H1 (cell line): ENCODE measurements at regions not wholly inside any gene's neighbourhood (a gene's known extent, or its start where the extent isn't known, plus 50 kb on each side); places are given as distances from the start of the nearest gene placed in this dataset.

ENCODE experiments used
- CTCF ChIA-PET: fragments of 300-600 bp; sonication (Branson Sonifier 250); formaldehyde crosslinking; loops from one replicate; lab custom pipeline; 2021; ENCODE audit not compliant: partially characterized antibody; lab: Charles Lee
- POLR2A ChIA-PET: fragments of 300-600 bp; sonication (Branson Sonifier 250); formaldehyde crosslinking; loops from one replicate; lab custom pipeline; 2021; ENCODE audit warnings: inconsistent platforms; ENCODE audit not compliant: partially characterized antibody; lab: Charles Lee
- DNase-seq, 2 experiments: peaks; one replicate each; pipeline versions ENCODE4 v3.0.0 to v3.0.0-alpha.2; 2010 to 2022; ENCODE audit warnings: low spot score in 2 of 2, low read depth in 1 of 2, mixed read lengths in 1 of 2
- FAIRE-seq: peaks from 2 replicates; lab custom pipeline; 2011; peaks lifted over from hg19 to GRCh38; lab: Jason Lieb, UNC
- H2AFZ ChIP-seq: 2 replicates; pipeline ENCODE4 v1.8.1; 2012; ENCODE audit warnings: low read length, inconsistent platforms
- H2AK5ac ChIP-seq: 2 replicates; pipeline ENCODE4 v1.6.1; 2013; ENCODE audit warnings: low read depth, low read length
- H2BK120ac ChIP-seq: replicated peaks from 2 replicates; pipeline ENCODE3; 2013; ENCODE audit warnings: low read depth, low read length, inconsistent platforms
- H2BK12ac ChIP-seq: 2 replicates; pipeline ENCODE4 v1.6.1; 2013; ENCODE audit warnings: low read depth, low read length
- H2BK15ac ChIP-seq: 2 replicates; pipeline ENCODE4 v1.6.1; 2013; ENCODE audit warnings: low read length
- H2BK20ac ChIP-seq: 2 replicates; pipeline ENCODE4 v1.6.1; 2013; ENCODE audit warnings: low read length
- H2BK5ac ChIP-seq: 2 replicates; pipeline ENCODE4 v1.6.1; 2013; ENCODE audit warnings: low read depth, low read length
- H3K14ac ChIP-seq: 2 replicates; pipeline ENCODE4 v1.6.1; 2013; ENCODE audit warnings: inconsistent platforms; ENCODE audit not compliant: insufficient read length
- H3K18ac ChIP-seq: 2 replicates; pipeline ENCODE4 v1.6.1; 2013; ENCODE audit warnings: low read length; ENCODE audit errors: extremely low read depth
- H3K23ac ChIP-seq: 2 replicates; pipeline ENCODE4 v1.6.1; 2013; ENCODE audit warnings: inconsistent platforms; ENCODE audit not compliant: insufficient read length
- H3K23me2 ChIP-seq: 2 replicates; pipeline ENCODE4 v1.6.1; 2013; ENCODE audit warnings: low read depth, low read length
- H3K27ac ChIP-seq: 2 replicates; pipeline ENCODE4 v1.6.1; 2011; ENCODE audit warnings: low read depth, low read length, inconsistent platforms
- H3K27me3 ChIP-seq, 4 experiments: replicated peaks in 1 of 4; 1 replicate in 1 of 4; 2 replicates in 3 of 4; pipeline versions ENCODE4 v1.6.1 to v1.8.1; 2011 to 2013; ENCODE audit warnings: low read length in 3 of 4, mild to moderate bottlenecking in 3 of 4, inconsistent platforms in 2 of 4, mixed read lengths in 2 of 4, moderate library complexity in 1 of 4; ENCODE audit not compliant: control insufficient read depth in 3 of 4, insufficient read depth in 3 of 4; ENCODE audit errors: extremely low read depth in 1 of 4
- H3K36me3 ChIP-seq, 4 experiments: 2 replicates each; pipeline versions ENCODE4 v1.6.1 to v1.8.1; 2011 to 2013; ENCODE audit warnings: mild to moderate bottlenecking in 4 of 4, low read length in 3 of 4, moderate library complexity in 2 of 4, control low read depth in 1 of 4, inconsistent platforms in 1 of 4; ENCODE audit not compliant: insufficient read depth in 4 of 4, control insufficient read depth in 2 of 4
- H3K4ac ChIP-seq: replicated peaks from 2 replicates; pipeline ENCODE3; 2013; ENCODE audit warnings: low read length, low read depth, mixed read lengths, inconsistent platforms; ENCODE audit not compliant: insufficient read length
- H3K4me1 ChIP-seq, 4 experiments: replicated peaks in 1 of 4; 1 replicate in 1 of 4; 2 replicates in 3 of 4; pipeline versions ENCODE4 v1.6.1 to v1.8.1; 2011 to 2013; ENCODE audit warnings: low read length in 3 of 4, inconsistent platforms in 2 of 4, mixed read lengths in 1 of 4; ENCODE audit not compliant: insufficient read depth in 4 of 4, control insufficient read depth in 3 of 4
- H3K4me2 ChIP-seq, 2 experiments: 2 replicates each; pipeline versions ENCODE4 v1.6.1 to v1.8.1; 2011 to 2013; ENCODE audit warnings: low read depth in 2 of 2, low read length in 2 of 2, control low read depth in 1 of 2, inconsistent platforms in 1 of 2, mild to moderate bottlenecking in 1 of 2; ENCODE audit not compliant: insufficient read depth in 1 of 2
- H3K4me3 ChIP-seq, 4 experiments: fragments of 200-600, 300-600 bp in 1 of 4; sonication (generic), shearing (Covaris generic), sonication (Bioruptor Twin) in 1 of 4; 2 replicates each; pipeline versions ENCODE4 v1.5.1 to v1.8.1; 2011 to 2016; ENCODE audit warnings: low read length in 4 of 4, low read depth in 3 of 4, control low read depth in 2 of 4, inconsistent platforms in 2 of 4, mild to moderate bottlenecking in 2 of 4, mixed read lengths in 1 of 4, moderate library complexity in 1 of 4; ENCODE audit not compliant: insufficient read depth in 2 of 4; ENCODE audit errors: extremely low read depth in 1 of 4
- H3K56ac ChIP-seq: replicated peaks from 2 replicates; pipeline ENCODE3; 2013; ENCODE audit warnings: low read depth, mild to moderate bottlenecking, mixed read lengths, low read length, inconsistent platforms; ENCODE audit not compliant: insufficient read length
- H3K79me1 ChIP-seq: 2 replicates; pipeline ENCODE4 v1.6.1; 2013; ENCODE audit warnings: low read depth, low read length, control low read depth
- H3K79me2 ChIP-seq, 2 experiments: 2 replicates each; pipeline versions ENCODE4 v1.6.1 to v1.8.1; 2012 to 2013; ENCODE audit warnings: low read length in 2 of 2, mild to moderate bottlenecking in 2 of 2, inconsistent platforms in 1 of 2; ENCODE audit not compliant: insufficient read depth in 2 of 2, control insufficient read depth in 1 of 2
- H3K9ac ChIP-seq, 4 experiments: replicated peaks in 1 of 4; 1 replicate in 1 of 4; 2 replicates in 3 of 4; pipeline versions ENCODE4 v1.6.1 to v1.8.1; 2011 to 2013; ENCODE audit warnings: low read depth in 3 of 4, low read length in 3 of 4, control low read depth in 2 of 4, mild to moderate bottlenecking in 2 of 4, moderate library complexity in 2 of 4, inconsistent platforms in 1 of 4; ENCODE audit errors: extremely low read depth in 1 of 4
- H3K9me3 ChIP-seq, 2 experiments: 2 replicates each; pipeline versions ENCODE4 v1.6.1 to v1.8.1; 2012 to 2013; ENCODE audit warnings: mild to moderate bottlenecking in 2 of 2, moderate library complexity in 2 of 2, control low read depth in 1 of 2, inconsistent platforms in 1 of 2, low read depth in 1 of 2, low read length in 1 of 2, mixed read lengths in 1 of 2; ENCODE audit not compliant: insufficient read depth in 2 of 2
- H4K20me1 ChIP-seq, 2 experiments: replicated peaks in 1 of 2; 2 replicates each; pipeline versions ENCODE3 to v1.8.1; 2011 to 2013; ENCODE audit warnings: inconsistent platforms in 2 of 2, low read length in 2 of 2, mild to moderate bottlenecking in 1 of 2; ENCODE audit not compliant: insufficient read depth in 2 of 2, control insufficient read depth in 1 of 2
- H4K5ac ChIP-seq: 2 replicates; pipeline ENCODE4 v1.6.1; 2013; ENCODE audit warnings: low read length, low read depth, mixed read lengths, inconsistent platforms; ENCODE audit not compliant: insufficient read length
- H4K8ac ChIP-seq: 2 replicates; pipeline ENCODE4 v1.8.0; 2013; ENCODE audit warnings: mild to moderate bottlenecking, moderate library complexity, low read length, inconsistent platforms; ENCODE audit not compliant: insufficient read depth; ENCODE audit errors: extremely low read depth
- H4K91ac ChIP-seq: replicated peaks from 2 replicates; pipeline ENCODE3; 2013; ENCODE audit warnings: low read length, mixed read lengths, inconsistent platforms; ENCODE audit not compliant: insufficient read length
- BCL11A ChIP-seq, 2 experiments: IDR thresholded peaks; one replicate each; pipeline ENCODE4 v1.6.1; 2011; ENCODE audit warnings: low read depth in 2 of 2, low read length in 2 of 2, mild to moderate bottlenecking in 2 of 2
- BRCA1 ChIP-seq: IDR thresholded peaks from 2 replicates; pipeline ENCODE4 v1.6.1; 2012; ENCODE audit warnings: low read depth, low read length, improper control_type of control experiment
- CREB1 ChIP-seq: IDR thresholded peaks from 2 replicates; pipeline ENCODE4 v1.6.1; 2012; ENCODE audit warnings: inconsistent platforms
- CTBP2 ChIP-seq: IDR thresholded peaks from 2 replicates; pipeline ENCODE4 v1.7.0; 2011; ENCODE audit warnings: borderline replicate concordance, mild to moderate bottlenecking, moderate library complexity, mixed read lengths, low read length; ENCODE audit not compliant: insufficient read depth, insufficient read length
- JUND ChIP-seq: IDR thresholded peaks from 2 replicates; pipeline ENCODE4 v1.6.1; 2011; ENCODE audit warnings: mild to moderate bottlenecking, improper control_type of control experiment, low read length
- MAFK ChIP-seq: IDR thresholded peaks from 2 replicates; pipeline ENCODE4 v1.6.1; 2012; ENCODE audit warnings: low read depth, mild to moderate bottlenecking, improper control_type of control experiment, low read length
- NANOG ChIP-seq: IDR thresholded peaks from 2 replicates; pipeline ENCODE4 v1.6.1; 2011; ENCODE audit warnings: low read length, low read depth, mild to moderate bottlenecking, inconsistent platforms; ENCODE audit not compliant: insufficient read depth, poor library complexity, severe bottlenecking
- POLR2A ChIP-seq, 2 experiments: IDR thresholded peaks; 1 replicate in 1 of 2; 2 replicates in 1 of 2; pipeline ENCODE4 v1.6.1; 2011; ENCODE audit warnings: low read depth in 2 of 2, low read length in 2 of 2, mild to moderate bottlenecking in 2 of 2; ENCODE audit errors: control extremely low read depth in 1 of 2
- SIRT6 ChIP-seq: IDR thresholded peaks from one replicate; pipeline ENCODE4 v1.7.1; 2012; ENCODE audit warnings: low read length, inconsistent platforms
- WGBS, 2 experiments: shearing (Covaris generic) in 1 of 2; methylation state at CpG; one replicate each; pipeline versions ENCODE4 v1.1.6 to v1.1.7; 2013 to 2015; ENCODE audit warnings: low lambda C conversion rate in 2 of 2, mixed read lengths in 2 of 2, inconsistent platforms in 1 of 2, low coverage in 1 of 2, missing lambda C conversion rate in 1 of 2; ENCODE audit not compliant: insufficient replicate concordance in 2 of 2, insufficient coverage in 1 of 2, insufficient read length in 1 of 2; ENCODE audit errors: extremely low coverage in 1 of 2, missing lambda C conversion rate in 1 of 2; 5-methylcytosine and 5-hydroxymethylcytosine counted together
- TF ChIP-seq, protein P1 (sequence below): IDR thresholded peaks from 2 replicates; pipeline ENCODE4 v1.6.1; 2012; ENCODE audit warnings: inconsistent platforms
- TF ChIP-seq, protein P2 (sequence below): IDR thresholded peaks from 2 replicates; pipeline ENCODE4 v1.6.1; 2012; ENCODE audit warnings: low read length, inconsistent platforms
- TF ChIP-seq, protein P3 (sequence below): IDR thresholded peaks from 2 replicates; pipeline ENCODE4 v1.6.1; 2011; ENCODE audit warnings: low read length, improper control_type of control experiment

DNA sequence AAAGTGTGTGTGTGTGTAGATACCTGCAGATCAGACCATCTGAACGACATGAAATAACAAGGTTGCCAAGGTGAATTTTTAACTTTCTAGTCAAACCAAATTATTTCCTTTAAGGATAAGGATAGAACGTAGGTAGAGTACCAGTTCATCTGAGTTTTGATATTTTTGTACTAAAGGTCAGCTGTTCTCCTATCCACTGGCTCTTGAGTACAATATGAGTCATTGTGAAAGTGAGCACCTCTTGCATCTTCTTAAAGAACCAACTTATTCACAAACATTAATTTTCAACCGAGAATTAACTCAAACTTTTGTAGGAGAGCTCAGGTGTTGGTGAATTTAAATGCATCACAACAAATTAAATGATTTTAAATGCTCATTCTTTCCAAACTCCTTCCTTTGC, 71.5 kb downstream of the IFI44 start:
- no peak overlapping the region for H2BK15ac ChIP-seq
- TF ChIP-seq POLR2A (IDR thresholded peaks at IDR 0.05; ENCODE audit: control extremely low read depth in 1 of 2, low read depth in 2 of 2, low read length in 2 of 2): no peak
- no peak for TF ChIP-seq BRCA1
- TF ChIP-seq NANOG: no peak
- TF ChIP-seq, protein P1, sequence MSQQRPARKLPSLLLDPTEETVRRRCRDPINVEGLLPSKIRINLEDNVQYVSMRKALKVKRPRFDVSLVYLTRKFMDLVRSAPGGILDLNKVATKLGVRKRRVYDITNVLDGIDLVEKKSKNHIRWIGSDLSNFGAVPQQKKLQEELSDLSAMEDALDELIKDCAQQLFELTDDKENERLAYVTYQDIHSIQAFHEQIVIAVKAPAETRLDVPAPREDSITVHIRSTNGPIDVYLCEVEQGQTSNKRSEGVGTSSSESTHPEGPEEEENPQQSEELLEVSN: no peak
- TF ChIP-seq, protein P2, sequence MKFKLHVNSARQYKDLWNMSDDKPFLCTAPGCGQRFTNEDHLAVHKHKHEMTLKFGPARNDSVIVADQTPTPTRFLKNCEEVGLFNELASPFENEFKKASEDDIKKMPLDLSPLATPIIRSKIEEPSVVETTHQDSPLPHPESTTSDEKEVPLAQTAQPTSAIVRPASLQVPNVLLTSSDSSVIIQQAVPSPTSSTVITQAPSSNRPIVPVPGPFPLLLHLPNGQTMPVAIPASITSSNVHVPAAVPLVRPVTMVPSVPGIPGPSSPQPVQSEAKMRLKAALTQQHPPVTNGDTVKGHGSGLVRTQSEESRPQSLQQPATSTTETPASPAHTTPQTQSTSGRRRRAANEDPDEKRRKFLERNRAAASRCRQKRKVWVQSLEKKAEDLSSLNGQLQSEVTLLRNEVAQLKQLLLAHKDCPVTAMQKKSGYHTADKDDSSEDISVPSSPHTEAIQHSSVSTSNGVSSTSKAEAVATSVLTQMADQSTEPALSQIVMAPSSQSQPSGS: no peak
- TF ChIP-seq, protein P3, sequence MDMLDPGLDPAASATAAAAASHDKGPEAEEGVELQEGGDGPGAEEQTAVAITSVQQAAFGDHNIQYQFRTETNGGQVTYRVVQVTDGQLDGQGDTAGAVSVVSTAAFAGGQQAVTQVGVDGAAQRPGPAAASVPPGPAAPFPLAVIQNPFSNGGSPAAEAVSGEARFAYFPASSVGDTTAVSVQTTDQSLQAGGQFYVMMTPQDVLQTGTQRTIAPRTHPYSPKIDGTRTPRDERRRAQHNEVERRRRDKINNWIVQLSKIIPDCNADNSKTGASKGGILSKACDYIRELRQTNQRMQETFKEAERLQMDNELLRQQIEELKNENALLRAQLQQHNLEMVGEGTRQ: no peak
- no peak for TF ChIP-seq BCL11A (IDR thresholded peaks at IDR 0.05; ENCODE audit: low read depth in 2 of 2, low read length in 2 of 2)
- TF ChIP-seq MAFK: no peak
- no peak for TF ChIP-seq JUND
- no peak for TF ChIP-seq SIRT6
- no peak for TF ChIP-seq CTBP2
- TF ChIP-seq CREB1: no peak

More for the DNA sequence above, 71.5 kb downstream of the IFI44 start:
- no peak for DNase-seq
- H2BK20ac ChIP-seq: no peak overlapping the region
- no peaks in the 10 kb centered on the region for H4K20me1 ChIP-seq
- no peak overlapping the region for H3K4ac ChIP-seq
- no peak overlapping the region for H3K23ac ChIP-seq
- no peak overlapping the region for H3K4me2 ChIP-seq
- H2AK5ac ChIP-seq: no peak overlapping the region
- ChIA-PET POLR2A (no interaction called here), CTCF (interaction anchor here (0.9 kb wide), 1 partner anchor 14 kb away, joined by 3 read pairs; no protein-coding TSS in a partner anchor)
- H3K4me3 ChIP-seq: no peak overlapping the region
- no peaks in the 10 kb centered on the region for H3K27me3 ChIP-seq
- no peak overlapping the region for H4K91ac ChIP-seq
- no peak overlapping the region for H2AFZ ChIP-seq
- no peak overlapping the region for H2BK12ac ChIP-seq
- H3K4me1 ChIP-seq: no peaks in the 10 kb centered on the region
- H3K23me2 ChIP-seq: no peaks in the 10 kb centered on the region
- no peak for FAIRE-seq
- H4K5ac ChIP-seq: no peak overlapping the region
- H3K9ac ChIP-seq: no peak overlapping the region
- no peaks in the 10 kb centered on the region for H3K9me3 ChIP-seq
- no peak overlapping the region for H2BK5ac ChIP-seq
- WGBS, 2 experiments: 67% methylated on average over 3 of the region's 3 CpGs; no CpG with 5 or more reads in 1 of the 2 experiments
- no peak overlapping the region for H3K14ac ChIP-seq
- no peak overlapping the region for H3K27ac ChIP-seq
- no peaks in the 10 kb centered on the region for H3K79me1 ChIP-seq
- H4K8ac ChIP-seq: no peak overlapping the region
- no peaks in the 10 kb centered on the region for H3K79me2 ChIP-seq
- H3K36me3 ChIP-seq: no peaks in the 10 kb centered on the region
- no peak overlapping the region for H3K18ac ChIP-seq
- no peak overlapping the region for H2BK120ac ChIP-seq
- no peak overlapping the region for H3K56ac ChIP-seq
